Erythroblast (primary cell): ENCODE measurements at regions not wholly inside any gene's neighbourhood (a gene's known extent, or its start where the extent isn't known, plus 50 kb on each side); places are given as distances from the start of the nearest gene placed in this dataset.

Experiments used
- GATA1 ChIP-seq: IDR thresholded peaks from 2 replicates; pipeline ENCODE4 v1.6.1; 2011; ENCODE audit warnings: low read depth, mild to moderate bottlenecking, control low read depth, low read length, moderate library complexity
- POLR2A ChIP-seq: IDR thresholded peaks from 2 replicates; pipeline ENCODE4 v1.6.1; 2011; ENCODE audit warnings: mild to moderate bottlenecking, low read length

DNA sequence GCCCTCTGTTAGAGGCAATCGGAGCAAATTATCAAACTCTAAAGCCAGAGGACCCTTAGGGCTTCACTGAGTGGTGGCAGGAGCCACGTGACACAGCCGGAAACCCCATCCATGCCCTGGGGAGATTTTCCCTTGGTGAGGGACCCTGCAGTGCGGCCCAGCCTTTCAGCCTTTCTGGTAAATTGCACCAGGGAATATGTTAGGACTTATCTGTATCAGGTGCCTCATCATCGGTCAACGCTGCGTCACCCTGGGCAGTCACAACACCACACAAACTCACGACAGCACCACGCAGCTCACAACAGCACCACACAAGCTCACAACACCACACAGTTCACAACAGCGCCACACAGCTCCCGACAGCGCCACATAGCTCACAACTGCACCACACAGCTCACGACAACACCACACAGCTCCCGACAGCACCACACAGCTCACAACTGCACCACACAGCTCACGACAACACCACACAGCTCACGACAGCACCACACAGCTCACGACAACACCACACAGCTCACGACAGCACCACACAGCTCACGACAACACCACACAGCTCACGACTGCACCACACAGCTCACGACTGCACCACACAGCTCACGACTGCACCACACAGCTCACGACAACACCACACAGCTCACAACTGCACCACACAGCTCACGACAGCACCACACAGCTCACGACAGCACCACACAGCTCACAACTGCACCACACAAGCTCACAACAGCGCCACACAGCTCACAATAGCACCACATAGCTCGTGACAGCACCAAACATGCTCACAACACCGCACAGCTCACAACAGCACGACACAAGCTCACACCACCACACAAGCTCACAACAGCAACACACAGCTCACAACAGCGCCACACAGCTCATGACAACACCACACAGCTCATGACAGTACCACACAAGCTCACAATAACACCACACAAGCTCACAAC is 199.0 kb downstream of the DLL1 start:
- TF ChIP-seq POLR2A (no peak), GATA1 (no peak)
